HG03060 (cell line): ENCODE measurements at regions not wholly inside any gene's neighbourhood (a gene's known extent, or its start where the extent isn't known, plus 50 kb on each side); places are given as distances from the start of the nearest gene placed in this dataset.
"Not testable (repeated sequence)": the region's sequence is repeated elsewhere in the genome, so short reads cannot be mapped to it uniquely, and the experiment has no call there.

Experiments used
- ATAC-seq: cut with Tn5 transposase; IDR thresholded peaks from one replicate; pipeline ENCODE4 v1.9.1; 2021; ENCODE audit warnings: low read depth, moderate number of reproducible peaks; ENCODE audit not compliant: unreplicated experiment

DNA sequence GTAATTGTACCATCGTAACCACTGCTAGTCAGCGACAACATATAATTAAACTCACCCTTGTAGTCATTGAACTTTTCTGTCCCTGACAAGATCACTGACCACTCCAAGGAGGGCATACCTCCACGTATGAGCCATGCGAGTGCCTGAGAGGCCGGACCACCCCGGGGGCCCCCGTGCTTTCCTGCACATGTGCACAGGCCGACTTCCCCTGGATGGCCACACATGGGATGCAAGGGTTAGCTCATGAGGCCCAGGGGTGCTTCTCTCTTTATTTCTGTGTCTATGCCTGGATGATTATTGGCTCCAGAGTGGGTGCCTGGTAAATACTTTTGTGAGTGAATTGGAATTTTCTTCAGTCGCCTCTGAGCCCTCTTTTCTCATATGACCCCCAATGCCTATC, 82.8 kb upstream of the ZNF536 start:
- ATAC-seq, result no peak

DNA sequence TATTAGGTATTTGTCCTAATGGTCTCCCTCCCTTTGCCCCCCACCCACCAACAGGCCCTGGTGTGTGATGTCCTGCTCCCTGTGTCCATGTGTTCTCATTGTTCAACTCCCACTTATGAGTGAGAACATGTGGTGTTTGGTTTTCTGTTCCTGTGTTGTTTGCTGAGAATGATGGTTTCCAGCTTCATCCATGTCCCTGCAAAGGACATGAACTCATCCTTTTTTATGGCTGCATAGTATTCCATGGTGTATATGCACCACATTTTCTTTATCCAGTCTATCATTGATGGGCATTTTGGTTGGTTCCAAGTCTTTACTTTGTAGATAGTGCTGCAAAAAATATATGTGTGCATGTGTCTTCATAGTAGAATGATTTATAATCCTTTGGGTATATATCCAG, 81.4 kb upstream of the ZNF536 start:
- ATAC-seq, result not testable (repeated sequence)

- no peak for ATAC-seq
Observed at GRCh38 chr19:30293051-30293785, 79.0 kb upstream of the ZNF536 start.

GRCh38 chr19:30297969-30298368, 74.2 kb upstream of the ZNF536 start:
- ATAC-seq, result no peak

GRCh38 chr19:30303131-30303654, 69.0 kb upstream of the ZNF536 start:
- no peak for ATAC-seq

DNA sequence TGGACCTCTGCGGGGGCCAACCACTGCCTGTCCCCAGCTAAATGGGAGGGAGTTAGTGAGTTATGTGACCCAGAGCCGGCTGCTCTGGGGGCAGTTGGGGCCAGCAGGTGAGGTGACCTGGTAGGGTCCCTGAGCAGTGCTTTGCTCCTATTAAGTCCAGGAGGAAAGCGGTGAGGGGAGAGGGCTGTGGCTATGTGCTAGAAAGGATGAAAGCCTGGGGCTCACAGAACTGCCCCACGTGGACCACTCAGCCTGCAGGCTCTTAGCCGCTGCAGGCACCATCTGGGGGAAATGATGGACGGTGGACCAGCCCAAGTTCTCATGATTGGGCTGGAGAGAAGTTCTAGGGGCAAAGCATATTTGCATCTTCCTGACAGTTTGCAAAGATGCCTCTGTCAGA, 67.6 kb upstream of the ZNF536 start:
- ATAC-seq, result no peak

GRCh38 chr19:30305346-30306060, 66.7 kb upstream of the ZNF536 start:
- ATAC-seq, result no peak

GRCh38 chr19:30307191-30307974, 64.8 kb upstream of the ZNF536 start:
- no peak for ATAC-seq

GRCh38 chr19:30309176-30309575, 63.0 kb upstream of the ZNF536 start:
- no peak for ATAC-seq

GRCh38 chr19:30309905-30310601, 62.1 kb upstream of the ZNF536 start:
- ATAC-seq, result no peak

DNA sequence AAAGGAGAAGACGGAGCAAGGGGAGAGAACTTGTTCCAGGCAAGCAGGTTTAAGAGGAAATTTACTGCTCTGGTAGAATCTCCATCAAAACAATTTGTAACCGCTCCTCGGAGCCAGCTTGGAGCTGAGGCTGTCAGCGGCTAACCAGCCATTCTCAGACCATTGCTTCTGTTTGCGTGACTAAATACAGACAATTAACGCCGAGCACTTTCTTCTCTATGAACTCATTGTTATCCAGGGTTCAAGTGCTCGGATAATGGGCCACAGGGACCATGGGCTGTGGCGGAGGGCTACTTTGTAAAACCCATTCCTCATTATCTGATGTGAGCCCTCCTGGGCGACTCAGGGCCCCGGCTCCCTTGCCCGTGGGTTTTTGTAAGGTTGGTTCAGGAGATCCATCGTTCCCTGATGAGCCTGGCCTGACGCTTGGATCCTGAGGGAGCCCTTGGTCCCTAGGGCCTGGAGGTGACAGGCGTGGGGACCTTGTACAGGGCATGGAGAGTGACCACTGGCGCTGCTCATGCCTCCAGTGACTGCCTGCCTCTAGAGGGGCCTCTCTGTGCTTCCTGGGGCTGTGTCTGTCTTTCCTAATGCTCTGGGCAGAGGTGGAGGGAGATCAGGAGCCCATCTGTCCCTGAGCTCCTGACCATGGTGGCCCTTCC, 61.5 kb upstream of the ZNF536 start:
- ATAC-seq, result no peak

GRCh38 chr19:30311911-30312310, 60.3 kb upstream of the ZNF536 start:
- no peak for ATAC-seq

DNA sequence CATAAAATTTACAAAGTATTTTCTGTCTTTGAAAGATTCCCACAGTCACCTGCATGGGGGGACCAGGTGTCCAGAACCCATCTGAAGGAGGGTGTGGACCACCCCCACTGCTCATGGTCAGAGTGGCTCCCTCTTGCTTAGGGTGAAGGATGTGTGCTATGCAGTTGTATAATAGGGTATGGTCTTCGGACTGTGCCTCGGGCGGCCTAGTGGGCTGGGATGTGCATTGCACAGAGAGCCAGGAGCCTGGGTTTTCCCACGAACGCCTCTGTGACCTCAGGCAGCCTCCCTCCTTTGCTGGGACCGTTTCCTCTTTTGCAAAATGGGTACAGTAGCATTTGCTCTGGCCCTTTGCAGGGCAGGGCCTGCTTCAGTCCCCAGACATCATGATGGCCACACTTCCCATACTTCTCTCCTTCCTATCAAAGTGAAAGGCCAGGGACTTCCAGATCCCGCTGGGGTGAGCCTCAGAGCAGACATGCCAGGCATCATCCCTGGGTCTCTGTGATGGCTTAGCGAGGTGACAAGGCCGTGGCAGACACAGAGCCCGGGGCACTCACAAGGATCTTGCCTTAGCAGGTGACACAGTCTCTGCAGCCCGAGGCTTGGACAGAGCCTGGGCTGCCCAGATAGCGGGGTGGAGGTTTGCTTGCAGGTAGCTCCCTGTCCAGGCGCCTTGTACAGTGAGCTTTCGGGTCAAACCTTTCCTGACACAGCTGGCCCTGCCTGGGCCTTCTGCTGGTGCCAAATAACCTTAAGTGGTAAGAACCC, 59.4 kb upstream of the ZNF536 start:
- no peak for ATAC-seq

GRCh38 chr19:30313353-30313750, 58.8 kb upstream of the ZNF536 start:
- ATAC-seq, result no peak

DNA sequence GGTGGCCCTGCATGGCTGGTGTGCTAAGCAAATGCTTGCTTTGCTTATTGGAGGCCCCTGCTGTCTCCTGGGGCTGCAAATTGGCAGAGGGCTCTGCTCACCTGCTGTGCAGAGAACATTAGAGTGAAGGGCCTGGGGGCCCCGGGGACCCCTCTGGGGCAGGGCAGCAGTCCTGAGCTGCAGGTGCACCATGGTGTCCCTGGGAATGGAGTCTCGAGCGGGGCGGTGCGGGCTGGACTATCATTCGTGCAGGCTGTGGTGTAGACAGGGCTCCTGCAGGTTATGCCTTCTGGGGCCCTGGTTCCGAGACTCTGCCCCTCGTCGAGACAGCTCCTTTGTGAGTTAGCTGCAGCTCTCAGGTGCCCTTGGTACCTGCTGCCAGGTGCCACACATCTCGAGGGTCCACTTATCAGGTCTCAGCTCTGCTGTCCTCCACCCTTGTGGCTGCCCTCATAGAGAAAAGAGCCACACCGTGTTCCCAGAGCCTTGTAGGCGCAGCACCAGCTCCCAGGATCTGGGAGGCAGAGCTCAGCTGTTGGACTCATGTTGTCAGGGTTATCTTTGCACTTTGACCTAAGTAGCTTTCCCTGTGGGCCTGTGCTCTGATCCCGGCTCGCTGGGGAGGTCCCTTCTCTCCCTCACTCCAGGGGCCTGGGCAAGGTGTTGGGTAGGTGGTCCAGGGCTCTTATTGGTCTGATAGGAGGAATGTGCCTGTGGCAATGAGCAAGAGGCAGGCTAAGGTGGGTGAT, 58.0 kb upstream of the ZNF536 start:
- no peak for ATAC-seq

DNA sequence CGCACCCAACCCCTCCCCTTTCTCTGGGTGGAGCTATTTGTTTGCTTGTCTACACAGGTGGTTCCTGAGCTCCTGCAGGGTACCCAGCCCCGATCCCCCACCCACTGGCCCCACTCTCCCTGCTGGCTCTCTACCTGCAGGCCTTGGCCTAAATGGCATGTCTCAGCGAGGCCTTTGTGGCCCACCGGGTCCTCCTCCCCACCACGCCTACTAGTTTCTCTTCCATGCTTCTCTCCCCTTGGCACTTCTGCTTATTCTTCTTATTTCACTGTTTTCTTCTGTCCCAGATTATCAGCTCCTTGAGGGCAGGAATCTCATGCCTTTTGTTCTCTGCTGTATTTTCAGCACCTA, 57.4 kb upstream of the ZNF536 start:
- ATAC-seq, result no peak

GRCh38 chr19:30315159-30315558, 57.0 kb upstream of the ZNF536 start:
- no peak for ATAC-seq

- ATAC-seq, result no peak
Observed at GRCh38 chr19:30316000-30316491, 56.1 kb upstream of the ZNF536 start.
